SJCRH30 (cell line): ENCODE measurements at regions not wholly inside any gene's neighbourhood (a gene's known extent, or its start where the extent isn't known, plus 50 kb on each side); places are given as distances from the start of the nearest gene placed in this dataset.

Experiments used
- DNase-seq, 2 experiments: peaks; one replicate each; pipeline ENCODE4 v3.0.0-alpha.2; 2015 to 2020
- H3K27ac ChIP-seq: fragments of 250-450 bp; sonication (Bioruptor Pico); 2 replicates; pipeline ENCODE4 v1.5.1; 2020; ENCODE audit warnings: mild to moderate bottlenecking, moderate library complexity
- H3K27me3 ChIP-seq: fragments of 250-450 bp; sonication (Bioruptor Pico); 2 replicates; pipeline ENCODE4 v1.5.1; 2020; ENCODE audit warnings: mild to moderate bottlenecking, moderate library complexity
- H3K36me3 ChIP-seq: fragments of 250-450 bp; sonication (Bioruptor Pico); 2 replicates; pipeline ENCODE4 v1.5.1; 2020; ENCODE audit warnings: mild to moderate bottlenecking, moderate library complexity
- H3K4me1 ChIP-seq: fragments of 250-450 bp; sonication (Bioruptor Pico); 2 replicates; pipeline ENCODE4 v1.5.1; 2020; ENCODE audit warnings: mild to moderate bottlenecking, moderate library complexity
- H3K4me3 ChIP-seq: fragments of 250-450 bp; sonication (Bioruptor Pico); 2 replicates; pipeline ENCODE4 v1.5.1; 2020; ENCODE audit warnings: mild to moderate bottlenecking, moderate library complexity
- H3K9me3 ChIP-seq: fragments of 250-450 bp; sonication (Bioruptor Pico); replicated peaks from 2 replicates; pipeline ENCODE4 v1.5.1; 2020; ENCODE audit warnings: mild to moderate bottlenecking, moderate library complexity

DNA sequence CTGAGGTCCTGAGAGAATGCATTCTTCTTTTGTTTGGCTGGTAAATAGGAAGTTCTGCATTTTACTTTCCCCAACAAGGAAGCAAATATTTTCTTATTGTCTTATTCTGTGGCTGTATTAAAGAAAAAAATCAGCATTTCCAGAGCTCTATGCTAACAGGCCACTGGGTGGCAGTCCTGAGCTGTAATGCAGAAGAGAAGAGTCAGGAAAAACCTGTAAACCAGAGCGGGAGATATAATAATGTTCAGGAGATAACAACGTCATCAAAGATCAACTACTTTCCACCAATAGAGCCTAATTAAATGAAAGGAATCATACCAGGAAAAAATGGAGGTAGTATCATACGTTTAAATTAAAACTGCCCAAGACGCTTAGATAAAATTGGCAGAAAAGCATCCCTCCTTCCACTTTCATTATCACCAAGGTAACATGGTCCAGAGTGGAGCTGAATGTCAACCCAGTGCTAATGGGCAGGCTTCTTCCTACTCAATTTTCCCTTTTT lies 55.6 kb upstream of the CARMIL1 start:
- DNase-seq: peak; percentile 19 to 65
- H3K27ac ChIP-seq: no peak overlapping the region

DNA sequence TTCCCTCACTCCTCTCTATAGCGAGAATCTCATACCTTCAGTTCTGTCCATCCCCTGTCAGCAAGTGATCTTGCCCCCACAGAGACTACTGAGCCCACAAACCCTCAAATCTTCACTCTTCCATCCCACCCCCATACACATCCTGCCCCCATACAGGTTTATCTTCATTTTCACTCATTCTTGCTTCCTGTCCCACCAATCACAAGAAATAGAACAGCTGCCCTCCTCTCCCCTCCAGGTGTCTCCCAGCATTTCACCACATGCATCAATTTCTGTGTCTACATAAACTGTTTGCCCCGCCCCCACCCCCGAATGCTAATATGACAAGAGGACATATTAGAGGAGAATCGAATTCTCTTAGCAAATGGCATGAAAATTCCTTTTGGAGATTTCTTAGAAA lies 54.9 kb upstream of the CARMIL1 start:
- no peaks in the 10 kb centered on the region for H3K9me3 ChIP-seq
- H3K27ac ChIP-seq: no peak overlapping the region
- DNase-seq: no peak
- H3K4me3 ChIP-seq: no peak overlapping the region
- no peaks in the 10 kb centered on the region for H3K4me1 ChIP-seq
- no peaks in the 10 kb centered on the region for H3K36me3 ChIP-seq
- no peaks in the 10 kb centered on the region for H3K27me3 ChIP-seq

More for the DNA sequence above, 55.6 kb upstream of the CARMIL1 start:
- H3K9me3 ChIP-seq: no peaks in the 10 kb centered on the region
- H3K4me1 ChIP-seq: no peaks in the 10 kb centered on the region
- H3K36me3 ChIP-seq: no peaks in the 10 kb centered on the region
- H3K27me3 ChIP-seq: no peaks in the 10 kb centered on the region
- no peak overlapping the region for H3K4me3 ChIP-seq

DNA sequence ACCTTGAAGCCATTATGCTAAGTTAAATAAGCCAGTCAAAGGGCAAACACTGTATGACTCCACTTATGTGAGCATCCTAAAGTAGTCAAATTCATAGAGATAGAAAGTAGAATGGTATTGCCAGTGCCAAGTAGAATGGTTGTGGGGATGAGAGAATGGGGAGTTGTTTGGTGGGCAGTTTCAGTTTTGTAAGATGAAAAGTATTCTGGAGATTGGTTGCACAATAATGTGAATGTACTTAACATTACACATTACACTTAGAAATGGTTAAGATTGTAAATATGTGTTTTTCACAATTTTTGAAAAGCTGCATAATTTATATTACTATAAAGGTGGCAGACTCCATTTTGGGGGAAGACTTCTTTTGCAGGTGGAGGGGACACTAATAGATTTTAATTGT lies 51.3 kb upstream of the CARMIL1 start:
- Histone ChIP-seq H3K36me3 (no peaks in the 10 kb centered on the region), H3K9me3 (no peaks in the 10 kb centered on the region), H3K4me3 (no peak overlapping the region), H3K4me1 (0 out of 2 replicates have a peak, but pooled peaks cover 4% of the 10 kb centered on the region), H3K27ac (no peak overlapping the region), H3K27me3 (no peaks in the 10 kb centered on the region)
- no peak for DNase-seq
